IMR-90 (cell line): ENCODE measurements at regions not wholly inside any gene's neighbourhood (a gene's known extent, or its start where the extent isn't known, plus 50 kb on each side); places are given as distances from the start of the nearest gene placed in this dataset.

Source experiments
- ATAC-seq: fragments of 200-7000 bp; cut with Tn5 transposase; 2 replicates; pipeline ENCODE4 v1.9.1; 2020; ENCODE audit warnings: low read depth, mild to moderate bottlenecking, moderate library complexity
- BruUV-seq: library from RNA; stranded (reverse); fragments of 400-500 nt; replicated peaks from 2 replicates; lab custom pipeline; 2021; lab: Mats Ljungman, UMichigan
- CTCF ChIA-PET: fragments of 300-600 bp; formaldehyde crosslinking; extraction: SDS; loops from one replicate; lab custom pipeline; 2021; ENCODE audit warnings: antibody characterized with exemption; lab: Yijun Ruan, JAX
- POLR2A ChIA-PET: fragments of 300-600 bp; sonication (Branson Sonifier 250); formaldehyde crosslinking; loops from one replicate; lab custom pipeline; 2022; ENCODE audit warnings: antibody characterized with exemption; ENCODE audit not compliant: unreplicated experiment; lab: Charles Lee
- DNase-seq: peaks from one replicate; pipeline ENCODE4 v3.0.0; 2013
- H2AFZ ChIP-seq: replicated peaks from 2 replicates; pipeline ENCODE3; 2013; ENCODE audit warnings: low read length, mild to moderate bottlenecking; ENCODE audit not compliant: poor library complexity
- H2AK5ac ChIP-seq: 2 replicates; pipeline ENCODE4 v1.6.1; 2013; ENCODE audit warnings: low read depth, low read length, inconsistent platforms
- H2AK9ac ChIP-seq: replicated peaks from 2 replicates; pipeline ENCODE3; 2013; ENCODE audit warnings: mild to moderate bottlenecking, low read depth, low read length, moderate library complexity; ENCODE audit not compliant: poor library complexity
- H2BK120ac ChIP-seq: 2 replicates; pipeline ENCODE4 v1.6.1; 2013; ENCODE audit warnings: low read depth, low read length, inconsistent platforms
- H2BK15ac ChIP-seq: 3 replicates; pipeline ENCODE4 v1.6.1; 2013; ENCODE audit warnings: low read depth, low read length, inconsistent platforms
- H2BK20ac ChIP-seq: 2 replicates; pipeline ENCODE4 v1.6.1; 2013; ENCODE audit warnings: low read depth, mild to moderate bottlenecking, inconsistent platforms, low read length, moderate library complexity
- H2BK5ac ChIP-seq: 2 replicates; pipeline ENCODE4 v1.6.1; 2013; ENCODE audit warnings: mild to moderate bottlenecking, low read depth, low read length, inconsistent platforms; ENCODE audit not compliant: poor library complexity, severe bottlenecking
- H3K14ac ChIP-seq: replicated peaks from 2 replicates; pipeline ENCODE4 v1.6.1; 2013; ENCODE audit warnings: low read depth, low read length, inconsistent platforms
- H3K18ac ChIP-seq: 2 replicates; pipeline ENCODE4 v1.6.1; 2013; ENCODE audit warnings: low read depth, low read length, control low read depth
- H3K23ac ChIP-seq: 2 replicates; pipeline ENCODE4 v1.6.1; 2013; ENCODE audit warnings: low read depth, low read length, inconsistent platforms
- H3K27ac ChIP-seq: 2 replicates; pipeline ENCODE4 v1.5.1; 2013; ENCODE audit warnings: mild to moderate bottlenecking, control low read depth, low read length; ENCODE audit not compliant: insufficient read depth
- H3K27me3 ChIP-seq: 2 replicates; pipeline ENCODE4 v1.6.1; 2013; ENCODE audit warnings: low read length; ENCODE audit not compliant: control insufficient read depth, insufficient read depth
- H3K36me3 ChIP-seq: 2 replicates; pipeline ENCODE4 v1.6.1; 2013; ENCODE audit warnings: low read length, mixed read lengths; ENCODE audit not compliant: control insufficient read depth, insufficient read depth
- H3K4ac ChIP-seq: 2 replicates; pipeline ENCODE4 v1.6.1; 2013; ENCODE audit warnings: low read depth, low read length, inconsistent platforms
- H3K4me1 ChIP-seq: 2 replicates; pipeline ENCODE4 v1.6.1; 2013; ENCODE audit warnings: low read length, mixed read lengths; ENCODE audit not compliant: control insufficient read depth, insufficient read depth
- H3K4me2 ChIP-seq: 2 replicates; pipeline ENCODE4 v1.6.1; 2013; ENCODE audit warnings: low read depth, mild to moderate bottlenecking, control low read depth, low read length, moderate library complexity
- H3K4me3 ChIP-seq: 2 replicates; pipeline ENCODE4 v1.5.1; 2013; ENCODE audit warnings: low read depth, mild to moderate bottlenecking, control low read depth, low read length, moderate library complexity; ENCODE audit not compliant: insufficient read depth
- H3K56ac ChIP-seq: 2 replicates; pipeline ENCODE4 v1.6.1; 2013; ENCODE audit warnings: low read length, inconsistent platforms; ENCODE audit not compliant: insufficient read depth; ENCODE audit errors: extremely low read depth
- H3K79me1 ChIP-seq, 2 experiments: 2 replicates each; pipeline ENCODE4 v1.6.1; 2013; ENCODE audit warnings: low read length in 2 of 2, inconsistent platforms in 1 of 2, low read depth in 1 of 2
- H3K9ac ChIP-seq: 2 replicates; pipeline ENCODE4 v1.6.1; 2013; ENCODE audit warnings: low read depth, low read length, control low read depth
- H3K9me1 ChIP-seq: 2 replicates; pipeline ENCODE4 v1.6.1; 2013; ENCODE audit warnings: low read length, inconsistent platforms; ENCODE audit not compliant: insufficient read depth
- H3K9me3 ChIP-seq: 2 replicates; pipeline ENCODE4 v1.6.1; 2013; ENCODE audit warnings: low read length; ENCODE audit not compliant: control insufficient read depth, insufficient read depth
- H4K20me1 ChIP-seq: 2 replicates; pipeline ENCODE4 v1.6.1; 2013; ENCODE audit warnings: low read length, inconsistent platforms; ENCODE audit not compliant: insufficient read depth
- H4K5ac ChIP-seq: 2 replicates; pipeline ENCODE4 v1.6.1; 2013; ENCODE audit warnings: mild to moderate bottlenecking, low read depth, low read length, control low read depth
- H4K8ac ChIP-seq, 2 experiments: 2 replicates each; pipeline ENCODE4 v1.6.1; 2013; ENCODE audit warnings: low read depth in 2 of 2, low read length in 2 of 2, control low read depth in 1 of 2, inconsistent platforms in 1 of 2
- H4K91ac ChIP-seq: 2 replicates; pipeline ENCODE4 v1.6.1; 2013; ENCODE audit warnings: low read depth, low read length, inconsistent platforms; ENCODE audit not compliant: insufficient read depth
- CEBPB ChIP-seq: IDR thresholded peaks from 2 replicates; pipeline ENCODE4 v1.6.1; 2012; ENCODE audit warnings: low read depth, low read length, improper control_type of control experiment
- ELK1 ChIP-seq: fragments of 150-350 bp; IDR thresholded peaks from 2 replicates; pipeline ENCODE4 v1.6.1; 2016; ENCODE audit warnings: low read depth, mild to moderate bottlenecking, low read length, moderate library complexity, borderline replicate concordance
- NFE2L2 ChIP-seq: fragments of 150-350 bp; IDR thresholded peaks from 2 replicates; pipeline ENCODE4 v1.6.1; 2016; ENCODE audit warnings: low read depth, mild to moderate bottlenecking, low read length
- RFX5 ChIP-seq: IDR thresholded peaks from 2 replicates; pipeline ENCODE4 v1.8.0; 2012; ENCODE audit warnings: low read depth, mild to moderate bottlenecking, low read length, moderate library complexity
- whole genome bisulfite sequencing, 2 experiments: methylation state at CpG; one replicate each; pipeline versions ENCODE4 v1.1.5 to v1.1.7; 2013; ENCODE audit warnings: missing lambda C conversion rate in 2 of 2; ENCODE audit not compliant: insufficient read length in 1 of 2; ENCODE audit errors: extremely low coverage in 2 of 2; 5-methylcytosine and 5-hydroxymethylcytosine counted together
- dilution Hi-C: fragments of 300-500 bp; cut with HindIII; formaldehyde crosslinking; loops from one replicate; pipeline ENCODE4 v1.14.3; 2018; ENCODE audit warnings: low sequenced_read_pairs; ENCODE audit not compliant: unreplicated experiment
- in situ Hi-C: fragments of 300-500 bp; cut with MboI; formaldehyde crosslinking; loops from 3 replicates; pipeline ENCODE4 v1.14.3; 2019; ENCODE audit warnings: low sequenced_read_pairs, inconsistent platforms, mixed read lengths
- intact Hi-C: fragments of 100-400 bp; cut with micrococcal nuclease; formaldehyde crosslinking; loops from 2 replicates; pipeline ENCODE4 v1.10.0; 2022

GRCh38 chrX:34768290-34768689, 111.2 kb upstream of the TMEM47 start:
- WGBS, 2 experiments = no CpG with 5 or more reads among the region's 2 CpGs
- no peaks in the 10 kb centered on the region for H3K9me3 ChIP-seq
- intact Hi-C loops = no loop called here
- dilution Hi-C loops = no loop called here
- ChIA-PET CTCF (no interaction called here), POLR2A (no interaction called here)
- no peak overlapping the region for H3K4me2 ChIP-seq
- ATAC-seq (no peak), DNase-seq (no peak)
- no peak overlapping the region for H2AK5ac ChIP-seq
- no peak overlapping the region for H4K8ac ChIP-seq
- no peak overlapping the region for H3K4ac ChIP-seq
- H3K27me3 ChIP-seq = no peaks in the 10 kb centered on the region
- H3K9ac ChIP-seq = no peak overlapping the region
- no peak overlapping the region for H2BK20ac ChIP-seq
- H4K91ac ChIP-seq = no peak overlapping the region
- H3K79me1 ChIP-seq = no peaks in the 10 kb centered on the region
- H3K27ac ChIP-seq = no peak overlapping the region
- no peak overlapping the region for H2BK15ac ChIP-seq
- H2BK5ac ChIP-seq = no peak overlapping the region
- H3K18ac ChIP-seq = no peak overlapping the region
- no peak overlapping the region for H3K4me3 ChIP-seq
- H3K23ac ChIP-seq = no peak overlapping the region
- no peak overlapping the region for H2BK120ac ChIP-seq
- H4K5ac ChIP-seq = no peak overlapping the region
- no peaks in the 10 kb centered on the region for H4K20me1 ChIP-seq
- no peaks in the 10 kb centered on the region for H3K36me3 ChIP-seq
- no peaks in the 10 kb centered on the region; the same call in 1 of the 2 replicates for H3K9me1 ChIP-seq
- peaks cover 3% of the 10 kb centered on the region; the same call in 1 of the 2 replicates for H3K4me1 ChIP-seq
- no peak overlapping the region for H2AFZ ChIP-seq
- no TSS peak for BruUV-seq
- no peak overlapping the region for H3K14ac ChIP-seq
- in situ Hi-C loops = no loop called here
- H3K56ac ChIP-seq = no peak overlapping the region
- no peak overlapping the region for H2AK9ac ChIP-seq
- TF ChIP-seq NFE2L2 (no peak), CEBPB (no peak), RFX5 (no peak), ELK1 (no peak)
